ENCODE measurements at regions not wholly inside any gene's neighbourhood (a gene's known extent, or its start where the extent isn't known, plus 50 kb on each side); places are given as distances from the start of the nearest gene placed in this dataset.

DNA sequence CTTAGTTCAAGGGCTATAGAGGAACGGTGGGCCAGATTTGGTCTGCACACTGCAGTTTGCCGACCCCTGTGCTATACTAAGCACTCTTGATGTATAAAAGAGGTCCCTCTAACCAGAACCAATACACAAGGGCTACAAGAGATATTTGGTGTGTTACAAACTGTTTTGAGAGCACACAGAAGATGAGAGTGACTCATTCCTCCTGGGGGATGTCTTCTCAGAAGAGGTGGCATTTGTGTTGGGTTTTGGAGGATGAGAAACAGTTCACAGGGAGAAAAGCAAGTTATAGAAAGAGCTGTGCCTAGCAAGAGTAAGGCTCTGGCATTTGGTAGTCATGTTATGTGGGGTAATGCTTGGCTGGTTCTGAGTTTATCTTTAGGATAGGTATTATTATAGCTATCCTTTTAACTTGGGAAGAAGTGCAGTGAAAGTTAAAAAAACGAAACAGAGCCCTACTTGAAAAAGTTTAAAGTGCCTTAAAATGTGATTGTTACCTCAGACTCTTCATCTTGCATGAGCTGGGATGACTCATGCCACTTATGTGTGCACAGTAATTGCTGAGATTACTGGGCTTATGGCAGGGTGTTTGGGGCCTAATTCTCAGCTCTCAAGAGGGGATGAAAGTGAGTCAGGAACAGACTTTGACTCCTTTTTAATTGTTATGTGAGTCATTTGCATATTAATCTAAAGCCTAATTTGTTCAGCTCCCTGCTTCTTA is 160.4 kb downstream of the KIF20B start:
- Histone ChIP-seq H3K4me3 (ENCODE audit: low read length) (no peak overlapping the region), H3K27me3 (replicated peaks; ENCODE audit: insufficient read depth, low read length) (no peaks in the 10 kb centered on the region), H3K9ac (ENCODE audit: low read length) (no peak overlapping the region), H3F3A (ENCODE audit: insufficient read depth, low read length) (no peaks in the 10 kb centered on the region), H3K79me2 (ENCODE audit: low read length) (no peaks in the 10 kb centered on the region), H3K36me3 (replicated peaks; ENCODE audit: insufficient read depth, low read length) (no peaks in the 10 kb centered on the region), H3K9me2 (replicated peaks; ENCODE audit: insufficient read depth, low read length) (no peaks in the 10 kb centered on the region), H3K27ac (ENCODE audit: low read length) (no peak overlapping the region), H3K4me1 (ENCODE audit: low read length) (no peaks in the 10 kb centered on the region), H3K9me3 (replicated peaks; ENCODE audit: insufficient read depth, low read length) (no peaks in the 10 kb centered on the region), H2AFZ (ENCODE audit: low read length) (peak overlapping the region; percentile 74), H4K20me1 (ENCODE audit: insufficient read depth, low read length) (no peaks in the 10 kb centered on the region), H3K4me2 (ENCODE audit: low read depth, low read length) (no peak overlapping the region)
- TF ChIP-seq CTCF (IDR thresholded peaks at IDR 0.05; ENCODE audit: low read length) (no peak), EZH2 (optimal IDR thresholded peaks at IDR 0.05; ENCODE audit: low read depth, low read length) (no peak), EZH2phosphoT487 (IDR thresholded peaks at IDR 0.05; ENCODE audit: low read length) (no peak)
- no peak for DNase-seq

DNA sequence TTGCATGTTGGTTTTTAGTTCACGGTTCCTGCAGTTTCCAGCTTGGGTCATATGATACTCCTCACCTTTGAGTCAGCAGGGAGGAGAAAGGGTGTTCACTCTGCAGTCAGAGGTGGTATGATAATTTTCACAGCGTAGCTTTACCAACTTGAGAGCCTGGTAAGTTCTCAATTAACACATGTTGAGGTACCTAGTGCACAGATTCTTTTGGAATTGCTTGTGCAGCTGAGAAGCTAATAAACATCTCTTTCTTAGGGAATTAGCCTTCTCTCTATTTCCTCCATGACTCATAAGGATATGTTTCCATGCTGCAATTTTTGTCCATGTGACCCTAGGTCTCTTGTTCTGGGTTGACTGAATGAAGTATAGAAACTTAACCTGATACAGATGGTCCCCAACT is 166.6 kb downstream of the KIF20B start:
- Histone ChIP-seq H3K4me3 (ENCODE audit: low read length) (no peak overlapping the region), H4K20me1 (ENCODE audit: insufficient read depth, low read length) (no peaks in the 10 kb centered on the region), H3K4me1 (ENCODE audit: low read length) (no peaks in the 10 kb centered on the region), H2AFZ (ENCODE audit: low read length) (no peak overlapping the region), H3K4me2 (ENCODE audit: low read depth, low read length) (no peak overlapping the region), H3K9me3 (replicated peaks; ENCODE audit: insufficient read depth, low read length) (no peaks in the 10 kb centered on the region), H3F3A (ENCODE audit: insufficient read depth, low read length) (no peaks in the 10 kb centered on the region), H3K27ac (ENCODE audit: low read length) (no peak overlapping the region), H3K36me3 (replicated peaks; ENCODE audit: insufficient read depth, low read length) (no peaks in the 10 kb centered on the region), H3K79me2 (ENCODE audit: low read length) (no peaks in the 10 kb centered on the region), H3K27me3 (replicated peaks; ENCODE audit: insufficient read depth, low read length) (no peaks in the 10 kb centered on the region), H3K9ac (ENCODE audit: low read length) (no peak overlapping the region), H3K9me2 (replicated peaks; ENCODE audit: insufficient read depth, low read length) (no peaks in the 10 kb centered on the region)
- no peak for DNase-seq
- TF ChIP-seq EZH2phosphoT487 (IDR thresholded peaks at IDR 0.05; ENCODE audit: low read length) (no peak), EZH2 (optimal IDR thresholded peaks at IDR 0.05; ENCODE audit: low read depth, low read length) (no peak), CTCF (IDR thresholded peaks at IDR 0.05; ENCODE audit: low read length) (no peak)

DNA sequence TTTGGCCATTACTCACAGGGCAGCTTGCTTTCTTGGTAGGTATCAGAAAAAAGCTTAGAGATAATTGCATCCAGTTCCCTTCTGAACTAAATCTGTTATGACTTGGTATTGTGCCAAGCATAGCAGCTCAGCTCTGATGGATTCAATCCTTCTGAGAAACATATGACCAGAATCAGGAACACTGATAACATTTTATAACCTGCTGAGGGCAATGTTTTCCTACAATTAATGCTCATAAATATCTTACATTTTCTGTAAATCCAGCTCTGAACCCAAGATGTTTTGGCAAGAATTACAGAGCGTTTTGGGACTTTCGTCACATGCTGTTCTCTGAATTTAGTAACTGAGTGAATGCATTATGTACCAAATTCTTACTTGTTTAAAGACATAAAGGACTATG is 167.8 kb downstream of the KIF20B start:
- Histone ChIP-seq H3K4me1 (ENCODE audit: low read length) (no peaks in the 10 kb centered on the region), H4K20me1 (ENCODE audit: insufficient read depth, low read length) (no peaks in the 10 kb centered on the region), H3K4me3 (ENCODE audit: low read length) (no peak overlapping the region), H3K36me3 (replicated peaks; ENCODE audit: insufficient read depth, low read length) (no peaks in the 10 kb centered on the region), H3K79me2 (ENCODE audit: low read length) (no peaks in the 10 kb centered on the region), H3F3A (ENCODE audit: insufficient read depth, low read length) (no peaks in the 10 kb centered on the region), H3K9me2 (replicated peaks; ENCODE audit: insufficient read depth, low read length) (no peaks in the 10 kb centered on the region), H3K27ac (ENCODE audit: low read length) (no peak overlapping the region), H3K9ac (ENCODE audit: low read length) (no peak overlapping the region), H3K27me3 (replicated peaks; ENCODE audit: insufficient read depth, low read length) (no peaks in the 10 kb centered on the region), H2AFZ (ENCODE audit: low read length) (no peak overlapping the region), H3K9me3 (replicated peaks; ENCODE audit: insufficient read depth, low read length) (no peaks in the 10 kb centered on the region), H3K4me2 (ENCODE audit: low read depth, low read length) (no peak overlapping the region)
- DNase-seq, result no peak
- TF ChIP-seq CTCF (IDR thresholded peaks at IDR 0.05; ENCODE audit: low read length) (no peak), EZH2phosphoT487 (IDR thresholded peaks at IDR 0.05; ENCODE audit: low read length) (no peak), EZH2 (optimal IDR thresholded peaks at IDR 0.05; ENCODE audit: low read depth, low read length) (no peak)

Measured in MM.1S (cell line).